ENCODE measurements at regions not wholly inside any gene's neighbourhood (a gene's known extent, or its start where the extent isn't known, plus 50 kb on each side); places are given as distances from the start of the nearest gene placed in this dataset.

GRCh38 chr5:164364237-164365208 is 859.1 kb downstream of the MAT2B start:
- TF ChIP-seq CTCF (conservative IDR thresholded peaks at IDR 0.05): no peak
- no peak overlapping the region for H3K27ac ChIP-seq

GRCh38 chr5:164370841-164371240 is 865.4 kb downstream of the MAT2B start:
- TF ChIP-seq CTCF (conservative IDR thresholded peaks at IDR 0.05): no peak

GRCh38 chr5:164372892-164373291 is 867.5 kb downstream of the MAT2B start:
- TF ChIP-seq CTCF (conservative IDR thresholded peaks at IDR 0.05): no peak
- H3K27ac ChIP-seq: no peak overlapping the region

More at GRCh38 chr5:164370841-164371240, 865.4 kb downstream of the MAT2B start:
- no peak overlapping the region for H3K27ac ChIP-seq

- TF ChIP-seq CTCF (conservative IDR thresholded peaks at IDR 0.05): no peak
- no peak overlapping the region for H3K27ac ChIP-seq
Observed at GRCh38 chr5:164373876-164374275, 868.5 kb downstream of the MAT2B start.

- TF ChIP-seq CTCF (conservative IDR thresholded peaks at IDR 0.05): no peak
- H3K27ac ChIP-seq: no peak overlapping the region
Observed at GRCh38 chr5:164375051-164375450, 869.6 kb downstream of the MAT2B start.

- TF ChIP-seq CTCF (conservative IDR thresholded peaks at IDR 0.05): no peak
- H3K27ac ChIP-seq: no peak overlapping the region
Observed at GRCh38 chr5:164376843-164377242, 871.4 kb downstream of the MAT2B start.

GRCh38 chr5:164377746-164378145 is 872.3 kb downstream of the MAT2B start:
- H3K27ac ChIP-seq: no peak overlapping the region
- TF ChIP-seq CTCF (conservative IDR thresholded peaks at IDR 0.05): no peak
